NCI-H146 treated with DMSO at 0.1 percent for 48 hours (cell line): ENCODE measurements at regions not wholly inside any gene's neighbourhood (a gene's known extent, or its start where the extent isn't known, plus 50 kb on each side); places are given as distances from the start of the nearest gene placed in this dataset.
"Not testable (repeated sequence)": the region's sequence is repeated elsewhere in the genome, so short reads cannot be mapped to it uniquely, and the experiment has no call there.

Source experiments
- DNase-seq: peaks from one replicate; lab custom pipeline; 2025; ENCODE audit not compliant: unreplicated experiment; lab: John Stamatoyannopoulos, UW

DNA sequence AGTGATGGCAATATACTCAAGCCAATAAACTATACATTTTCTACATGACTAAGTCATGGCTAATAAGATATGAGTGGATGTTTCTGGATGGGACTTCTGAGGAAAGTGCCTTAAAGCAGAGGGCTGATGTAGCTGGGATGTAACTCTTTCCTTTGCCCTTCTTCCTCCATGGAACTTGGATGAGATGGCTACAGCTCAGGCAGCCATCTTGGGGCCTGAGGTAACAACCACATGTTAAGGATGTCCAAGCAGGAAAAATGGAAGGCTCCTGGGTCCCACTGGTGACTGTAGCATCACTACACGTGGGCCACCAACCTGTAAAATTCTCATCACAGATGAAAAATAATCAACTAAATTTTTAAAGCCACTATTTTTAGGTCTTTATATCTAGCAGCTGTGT lies 54.4 kb upstream of the GRIP1 start:
- no peak for DNase-seq

DNA sequence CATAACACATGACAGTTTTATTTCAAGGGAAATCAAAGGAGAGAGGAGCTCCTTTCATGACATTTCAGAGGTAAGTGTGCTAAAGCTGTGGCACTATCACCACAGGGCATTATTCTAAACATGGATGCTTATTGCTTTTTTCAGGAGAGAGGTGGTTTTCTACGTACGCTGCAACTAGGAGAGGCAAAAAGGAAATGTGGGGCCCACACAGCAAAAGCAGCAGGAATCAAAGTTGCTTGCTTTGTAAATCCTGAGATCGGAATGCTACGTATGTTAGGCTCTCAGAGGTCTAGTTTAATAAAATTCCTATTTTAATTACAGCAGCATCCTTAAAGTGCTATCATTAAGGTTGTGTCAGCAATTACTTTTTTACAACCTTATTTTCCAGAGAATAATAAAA lies 55.0 kb upstream of the GRIP1 start:
- DNase-seq: no peak

- DNase-seq: no peak
Observed at GRCh38 chr12:66735275-66735674, 56.4 kb upstream of the GRIP1 start.

DNA sequence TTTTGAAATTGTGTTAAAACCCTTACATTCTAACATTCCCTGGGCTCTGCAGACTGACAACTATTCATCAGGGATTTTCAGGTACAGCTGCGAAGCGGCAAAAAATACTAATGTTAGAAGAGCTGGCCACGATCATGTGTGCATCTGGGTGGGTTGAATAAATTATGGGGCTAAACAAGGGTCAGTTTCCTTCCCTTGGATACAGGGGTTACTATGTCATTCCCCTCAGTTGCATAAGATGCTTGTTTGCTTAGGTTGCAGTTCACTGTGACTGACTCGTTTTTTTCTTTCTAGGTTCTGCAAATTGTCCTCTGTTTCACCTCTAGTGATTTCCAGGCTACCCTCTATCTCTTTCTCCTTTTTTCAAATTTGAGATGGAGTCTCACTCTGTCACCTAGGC lies 58.1 kb upstream of the GRIP1 start:
- no peak for DNase-seq

GRCh38 chr12:66739266-66739665 lies 60.4 kb upstream of the GRIP1 start:
- DNase-seq: no peak

GRCh38 chr12:66739940-66740651 lies 61.2 kb upstream of the GRIP1 start:
- DNase-seq: no peak

DNA sequence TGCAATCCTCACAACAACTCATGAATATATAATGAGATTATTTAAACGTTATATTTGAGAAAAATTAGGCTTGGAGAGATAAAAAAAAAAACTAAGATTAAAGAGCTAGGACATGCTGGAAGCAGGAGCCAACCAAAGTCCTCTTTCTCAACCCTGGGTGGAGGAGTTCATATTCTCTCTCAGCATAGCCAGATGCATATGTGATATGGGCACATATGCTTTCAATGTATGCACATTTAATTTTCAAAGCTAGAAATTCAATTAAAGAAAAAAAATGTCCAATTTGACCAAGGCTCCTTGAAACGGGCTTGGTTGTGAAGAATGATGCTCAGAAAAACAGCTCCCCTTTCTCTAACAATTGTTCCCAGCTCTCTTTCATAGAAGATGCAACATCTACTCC lies 61.9 kb upstream of the GRIP1 start:
- DNase-seq: no peak

GRCh38 chr12:66741919-66742318 lies 63.0 kb upstream of the GRIP1 start:
- no peak for DNase-seq

DNA sequence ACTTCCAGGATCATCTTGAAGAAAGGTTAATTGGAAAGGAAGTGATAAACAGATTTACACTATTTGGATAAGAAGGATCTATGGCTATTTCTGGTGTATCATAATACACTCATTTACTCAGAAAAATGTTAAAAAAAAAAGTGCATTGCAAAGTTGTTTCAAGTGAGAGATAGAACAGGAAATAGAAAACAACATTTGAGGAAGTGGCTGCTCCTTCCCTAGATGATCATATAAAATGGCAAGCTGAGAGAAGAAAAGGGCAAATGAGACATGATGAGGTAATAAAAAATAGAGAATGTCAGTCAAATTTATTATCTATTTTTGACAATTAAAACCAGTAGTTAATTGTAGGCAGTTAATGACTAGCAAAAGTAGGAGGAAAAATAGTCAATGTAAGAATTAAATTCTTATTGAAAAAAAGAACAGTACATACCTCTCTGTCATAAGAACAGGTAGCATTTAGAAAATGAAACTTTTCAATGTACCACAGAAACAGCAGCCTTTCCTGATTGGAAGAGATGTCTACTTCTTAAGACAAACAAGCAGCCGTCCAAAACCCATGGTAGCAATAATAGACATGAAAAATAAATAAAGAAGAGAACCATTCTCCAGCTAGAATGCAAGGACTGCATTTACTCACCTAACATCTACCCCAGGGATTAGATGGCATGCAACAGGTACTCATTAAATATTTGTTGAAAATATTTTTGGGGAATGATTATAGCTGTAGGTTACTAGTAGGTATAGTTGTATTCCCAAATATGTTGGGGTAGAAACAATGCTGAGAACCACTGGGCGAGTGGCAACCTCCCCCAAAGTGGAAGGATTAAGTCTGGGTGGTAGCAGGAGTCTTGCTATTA lies 63.9 kb upstream of the GRIP1 start:
- DNase-seq: no peak

DNA sequence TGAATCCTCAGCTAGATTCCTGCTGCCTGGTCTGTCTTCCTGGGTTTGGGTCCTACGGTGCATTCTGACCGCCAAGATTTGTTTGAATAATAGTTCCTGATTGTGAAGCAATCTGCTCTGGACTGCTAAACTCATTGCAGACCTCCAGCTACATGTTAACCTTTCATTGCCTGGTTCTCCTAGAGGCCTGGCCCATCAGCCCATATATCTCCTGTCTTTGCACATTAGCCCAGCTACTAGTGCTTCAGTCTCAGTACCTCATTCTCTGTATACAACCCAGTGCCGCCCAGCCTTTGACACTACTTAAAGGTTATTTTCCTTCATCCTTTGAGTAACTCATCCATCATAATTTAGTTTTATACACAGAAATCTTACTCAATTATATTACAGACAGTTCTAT lies 65.6 kb upstream of the GRIP1 start:
- no peak for DNase-seq

- peak; percentile 85 for DNase-seq
Observed at GRCh38 chr12:66744956-66745383, 66.1 kb upstream of the GRIP1 start.

DNA sequence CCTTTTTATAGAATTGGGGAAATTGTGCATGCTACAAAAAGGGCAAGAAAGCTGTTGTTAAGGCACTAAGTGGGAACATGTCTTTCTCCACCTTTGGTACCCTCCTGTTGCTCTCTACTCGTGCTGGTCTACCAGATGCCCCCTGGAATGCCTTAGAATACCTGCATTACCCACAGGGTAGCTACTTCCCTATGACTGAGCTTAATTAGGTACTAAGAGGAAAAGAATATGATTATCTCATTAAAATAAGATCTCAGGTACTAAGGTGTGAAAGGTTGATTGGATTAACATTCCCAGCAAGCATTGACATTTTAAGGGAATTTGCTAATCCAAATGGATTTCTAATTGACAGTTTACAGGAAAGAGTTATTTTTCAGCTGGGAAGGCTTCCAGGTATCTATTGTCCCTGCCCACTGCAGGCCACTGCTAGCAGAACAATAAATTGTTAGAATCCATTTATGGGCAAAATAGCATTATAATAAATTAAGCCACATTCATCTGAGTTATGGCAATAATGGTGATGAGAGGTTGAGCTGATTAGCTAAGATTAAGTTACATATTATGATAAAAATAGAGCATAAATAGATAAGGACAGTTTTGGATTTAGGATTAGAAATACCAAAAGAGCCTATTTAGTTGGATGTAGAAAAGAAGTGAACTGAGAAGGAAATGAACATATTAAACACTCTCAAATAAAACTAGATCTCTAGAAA lies 67.8 kb upstream of the GRIP1 start:
- DNase-seq: peak; percentile 23

DNA sequence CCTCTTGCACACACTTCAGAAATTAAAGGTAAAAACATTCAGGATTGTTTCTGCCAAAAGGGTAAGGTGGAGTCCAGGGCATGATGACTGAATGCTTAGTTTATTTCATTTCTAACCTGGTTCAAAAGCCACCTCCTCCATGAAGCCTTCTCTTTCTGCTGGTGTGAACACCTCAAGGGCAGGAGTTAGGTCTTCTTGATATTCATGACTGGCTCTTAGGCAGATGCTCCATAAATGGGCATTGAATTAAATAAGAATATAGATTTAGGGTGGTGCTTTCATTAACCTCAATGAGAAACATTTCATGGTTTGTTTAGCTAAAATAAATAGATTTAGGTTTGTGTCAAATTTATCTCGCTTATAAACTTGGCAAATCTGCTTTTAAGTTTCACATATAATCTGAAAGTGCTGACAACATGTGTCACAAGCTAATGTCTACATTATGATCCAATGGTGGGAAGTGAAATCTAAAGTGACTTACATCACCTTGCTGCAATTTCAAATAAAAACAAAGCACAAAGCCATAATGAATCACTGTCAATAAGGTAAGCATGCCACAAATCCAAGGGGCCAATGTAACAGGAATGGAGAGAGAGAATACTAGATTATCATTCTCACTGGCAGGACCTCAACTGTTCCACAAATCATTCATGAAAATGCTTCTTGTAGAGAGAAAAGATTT lies 72.7 kb upstream of the GRIP1 start:
- DNase-seq: no peak

GRCh38 chr12:66753810-66754209 lies 74.9 kb upstream of the GRIP1 start:
- no peak for DNase-seq

DNA sequence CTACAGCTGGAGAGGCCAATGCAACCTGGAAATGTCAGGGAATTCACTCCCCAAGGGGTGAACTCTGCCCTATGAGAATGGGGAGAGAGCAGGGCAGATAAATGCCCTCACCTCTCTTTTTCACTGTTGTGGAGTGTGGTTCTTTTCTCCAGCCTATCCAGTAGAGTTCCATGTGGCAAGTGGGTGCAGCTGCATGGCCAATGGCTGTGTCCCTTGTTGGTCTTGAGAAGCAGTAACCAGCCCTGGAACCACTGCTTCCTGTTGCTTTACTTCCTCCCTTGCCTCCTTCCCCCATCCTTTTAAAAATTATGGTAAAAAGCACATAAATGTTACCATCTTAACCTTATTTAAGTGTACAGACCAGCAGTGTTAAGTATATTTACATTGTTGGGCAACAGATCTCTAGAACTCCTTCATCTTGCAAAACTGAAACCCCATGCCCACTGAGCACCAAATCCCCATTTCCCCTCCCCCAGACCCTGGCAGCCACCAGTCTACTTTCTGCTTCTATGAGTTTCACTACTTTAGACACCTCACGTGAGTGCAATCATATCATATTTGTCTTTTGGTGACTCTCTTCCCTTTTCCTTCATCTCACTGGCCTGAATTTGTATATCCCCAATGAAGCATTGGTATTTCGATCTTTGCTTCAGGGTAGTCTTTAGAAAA lies 77.0 kb upstream of the GRIP1 start:
- DNase-seq: no peak

- no peak for DNase-seq
Observed at GRCh38 chr12:66756631-66757030, 77.8 kb upstream of the GRIP1 start.

DNA sequence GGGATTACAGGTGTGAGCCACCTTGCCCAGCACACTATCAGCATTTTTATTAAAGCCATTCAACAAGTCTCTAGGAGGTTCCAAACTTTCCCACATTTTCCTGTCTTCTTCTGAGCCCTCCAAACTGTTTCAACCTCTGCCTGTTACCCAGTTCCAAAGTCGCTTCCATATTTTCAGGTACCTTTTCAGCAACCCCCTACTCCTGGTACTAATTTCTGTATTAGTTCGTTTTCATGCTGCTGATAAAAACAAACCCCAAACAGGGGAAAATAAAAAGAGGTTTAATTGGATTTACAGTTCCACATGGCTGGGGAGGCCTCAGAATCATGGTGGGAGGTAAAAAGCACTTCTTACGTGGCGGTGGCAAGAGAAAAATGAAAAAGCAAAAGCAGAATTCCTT lies 81.2 kb upstream of the GRIP1 start:
- not testable (repeated sequence) for DNase-seq

DNA sequence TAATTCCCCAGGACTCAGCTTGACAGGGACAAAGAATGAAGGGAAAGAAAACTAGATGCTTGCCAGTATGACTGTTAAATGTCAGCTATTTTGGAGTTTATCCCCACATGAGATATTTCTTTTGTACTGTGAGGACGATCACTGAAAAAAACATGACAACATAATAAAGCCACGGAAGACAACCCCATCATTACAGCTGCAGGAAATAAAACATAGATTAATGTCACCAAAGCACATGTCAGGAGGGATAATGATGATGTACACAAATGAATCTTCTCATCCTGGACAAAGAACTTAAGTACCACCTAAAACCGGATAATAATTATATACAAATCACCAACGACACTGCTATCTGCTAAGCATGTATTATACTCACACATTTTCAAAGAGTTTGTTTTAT lies 84.6 kb upstream of the GRIP1 start:
- DNase-seq: peak; percentile 72

GRCh38 chr12:66765204-66765603 lies 86.3 kb upstream of the GRIP1 start:
- DNase-seq: no peak

GRCh38 chr12:66767536-66767935 lies 88.7 kb upstream of the GRIP1 start:
- no peak for DNase-seq

GRCh38 chr12:66768293-66768692 lies 89.4 kb upstream of the GRIP1 start:
- DNase-seq: no peak
